ENCODE measurements at regions not wholly inside any gene's neighbourhood (a gene's known extent, or its start where the extent isn't known, plus 50 kb on each side); places are given as distances from the start of the nearest gene placed in this dataset.

DNA sequence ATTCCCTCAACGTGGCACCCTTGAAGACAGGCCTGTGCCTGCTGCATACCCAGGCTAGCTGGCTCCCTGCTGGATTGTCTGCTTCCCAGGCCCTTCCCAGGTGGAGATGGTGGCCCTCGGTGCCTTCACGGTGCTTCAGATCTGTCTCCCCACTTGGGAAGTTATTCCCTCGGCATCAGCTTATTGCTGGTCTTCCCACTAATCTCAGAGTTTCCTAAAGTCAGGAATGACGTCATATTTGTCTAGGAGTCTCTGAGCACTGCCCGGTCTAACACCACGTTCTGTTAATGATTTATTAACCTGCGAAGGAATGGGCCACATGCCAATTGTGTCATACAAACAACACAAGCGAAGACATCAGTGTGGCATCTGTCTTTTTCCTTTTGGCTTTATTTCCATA is 269.8 kb upstream of the ID2 start:
- Mint-ChIP-seq H3K27ac (ENCODE audit: unreplicated experiment) (no peak overlapping the region), H3K27me3 (ENCODE audit: unreplicated experiment) (peaks cover 6% of the 10 kb centered on the region), H3K4me3 (ENCODE audit: unreplicated experiment) (no peak overlapping the region), H3K9me3 (ENCODE audit: unreplicated experiment) (no peaks in the 10 kb centered on the region), H3K4me1 (ENCODE audit: unreplicated experiment) (no peaks in the 10 kb centered on the region), H3K36me3 (ENCODE audit: unreplicated experiment) (no peaks in the 10 kb centered on the region)
- no peak for TF ChIP-seq CTCF (IDR thresholded peaks at IDR 0.05)
- no peak for DNase-seq (ENCODE audit: extremely low spot score, unreplicated experiment)

GRCh38 chr2:8412586-8412985 is 269.3 kb upstream of the ID2 start:
- no peak overlapping the region for H3K27ac Mint-ChIP-seq (ENCODE audit: unreplicated experiment)
- H3K4me1 Mint-ChIP-seq (ENCODE audit: unreplicated experiment) = no peaks in the 10 kb centered on the region
- no peaks in the 10 kb centered on the region for H3K36me3 Mint-ChIP-seq (ENCODE audit: unreplicated experiment)
- peaks cover 6% of the 10 kb centered on the region for H3K27me3 Mint-ChIP-seq (ENCODE audit: unreplicated experiment)
- no peak for DNase-seq (ENCODE audit: extremely low spot score, unreplicated experiment)
- no peak overlapping the region for H3K4me3 Mint-ChIP-seq (ENCODE audit: unreplicated experiment)
- TF ChIP-seq CTCF (IDR thresholded peaks at IDR 0.05) = no peak
- H3K9me3 Mint-ChIP-seq (ENCODE audit: unreplicated experiment) = no peaks in the 10 kb centered on the region

DNA sequence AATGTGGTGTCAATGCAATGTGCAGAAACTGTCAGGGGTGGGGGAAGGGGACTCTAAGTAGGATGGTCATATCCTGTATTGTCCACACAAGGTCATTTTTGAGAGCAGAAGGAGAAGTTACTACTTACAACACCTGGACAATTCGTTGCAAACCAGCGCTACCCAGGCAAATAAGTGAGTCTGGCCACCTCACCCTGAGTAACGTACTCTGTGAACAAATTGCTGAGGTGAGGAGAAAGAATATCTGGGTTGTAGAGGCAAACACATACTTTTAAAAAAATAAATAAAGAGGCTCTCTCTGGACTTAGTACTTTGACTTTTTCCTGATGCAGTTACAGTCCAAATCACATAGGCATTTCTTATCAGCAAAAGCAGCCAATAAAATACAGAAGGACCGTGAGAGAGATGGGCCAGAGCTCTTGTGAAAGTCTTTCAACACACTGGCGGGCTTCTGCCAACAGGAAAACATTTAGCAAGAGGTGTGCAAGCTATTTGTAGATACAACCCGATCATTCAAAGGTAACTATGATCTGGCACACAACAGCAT is 268.2 kb upstream of the ID2 start:
- Mint-ChIP-seq H3K4me1 (ENCODE audit: unreplicated experiment) (peaks cover 4% of the 10 kb centered on the region), H3K4me3 (ENCODE audit: unreplicated experiment) (no peak overlapping the region), H3K27me3 (ENCODE audit: unreplicated experiment) (peaks cover 9% of the 10 kb centered on the region), H3K36me3 (ENCODE audit: unreplicated experiment) (no peaks in the 10 kb centered on the region), H3K9me3 (ENCODE audit: unreplicated experiment) (no peaks in the 10 kb centered on the region), H3K27ac (ENCODE audit: unreplicated experiment) (no peak overlapping the region)
- no peak for DNase-seq (ENCODE audit: extremely low spot score, unreplicated experiment)
- no peak for TF ChIP-seq CTCF (IDR thresholded peaks at IDR 0.05)

DNA sequence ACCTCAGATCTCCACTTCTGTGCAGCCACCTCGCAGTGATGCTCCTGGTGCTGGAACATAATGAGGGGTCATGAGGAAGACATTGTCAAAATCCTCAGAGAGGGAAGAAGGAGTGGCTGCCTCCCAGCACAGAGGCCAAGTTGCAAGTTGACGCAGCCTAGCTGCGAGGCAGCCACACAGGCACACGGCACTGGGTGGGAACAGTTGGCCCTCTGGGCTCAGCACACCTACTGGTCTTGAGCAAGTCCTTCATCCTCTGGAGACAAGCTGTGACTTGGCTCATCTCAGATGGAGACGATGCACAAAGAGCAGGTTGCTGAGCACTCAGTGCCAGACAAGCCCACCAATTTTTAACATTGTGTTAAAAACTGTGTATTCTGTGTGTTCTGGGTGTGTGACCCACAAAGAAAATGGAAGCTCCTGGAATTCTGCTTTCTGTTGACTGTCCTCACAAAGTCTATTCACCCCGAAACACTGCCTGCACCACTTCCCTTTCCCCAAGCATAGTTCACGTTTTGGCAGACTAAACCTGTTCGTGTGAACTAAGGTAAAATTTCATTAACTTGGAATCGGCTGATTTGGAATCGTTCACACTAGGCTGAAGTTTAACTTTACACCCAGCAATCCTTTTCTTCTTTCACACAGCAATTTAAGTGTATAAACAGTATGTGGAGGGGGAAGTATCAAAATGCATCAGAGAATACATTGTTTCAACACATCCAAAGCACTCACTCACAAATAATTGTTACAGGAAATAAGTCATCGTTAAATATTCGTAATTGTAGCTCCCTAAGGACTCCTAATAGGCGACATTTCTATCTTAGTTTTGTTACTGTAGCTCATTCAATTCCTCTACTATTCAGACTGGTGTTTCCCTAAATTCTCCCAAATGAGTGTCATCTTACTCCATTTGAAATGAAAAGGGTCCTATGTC is 266.6 kb upstream of the ID2 start:
- Mint-ChIP-seq H3K9me3 (ENCODE audit: unreplicated experiment) (no peaks in the 10 kb centered on the region), H3K4me3 (ENCODE audit: unreplicated experiment) (no peak overlapping the region), H3K4me1 (ENCODE audit: unreplicated experiment) (peaks cover 8% of the 10 kb centered on the region), H3K27ac (ENCODE audit: unreplicated experiment) (no peak overlapping the region), H3K27me3 (ENCODE audit: unreplicated experiment) (peaks cover 10% of the 10 kb centered on the region), H3K36me3 (ENCODE audit: unreplicated experiment) (no peaks in the 10 kb centered on the region)
- DNase-seq (ENCODE audit: extremely low spot score, unreplicated experiment) = no peak
- TF ChIP-seq CTCF (IDR thresholded peaks at IDR 0.05) = no peak

DNA sequence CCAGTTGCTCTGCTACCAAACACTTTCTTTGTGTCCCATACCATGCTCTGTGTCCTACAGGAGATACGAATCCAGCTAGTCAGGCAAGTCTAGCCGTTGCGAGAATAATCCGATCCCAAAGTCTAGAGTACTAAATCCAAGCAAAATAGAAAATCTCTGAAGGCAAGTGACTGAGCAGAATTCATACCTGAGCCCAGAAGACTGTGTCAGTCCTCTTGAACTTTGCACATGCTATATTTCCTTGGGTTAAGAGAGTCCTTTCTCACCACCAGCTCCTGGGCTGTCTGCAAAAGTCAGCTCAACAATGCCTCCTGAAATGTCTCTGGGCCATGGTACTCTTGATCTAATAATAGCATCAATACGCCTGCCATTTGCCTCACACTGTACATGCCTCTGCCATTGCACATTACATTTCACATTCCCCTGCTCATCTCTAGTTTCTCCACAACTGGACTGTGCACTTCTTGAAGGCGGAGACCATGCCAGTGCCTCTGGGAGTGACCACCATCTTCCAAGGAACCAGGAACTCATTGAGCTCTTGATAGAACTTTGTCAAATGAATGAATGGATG is 265.8 kb upstream of the ID2 start:
- no peaks in the 10 kb centered on the region for H3K9me3 Mint-ChIP-seq (ENCODE audit: unreplicated experiment)
- no peaks in the 10 kb centered on the region for H3K36me3 Mint-ChIP-seq (ENCODE audit: unreplicated experiment)
- no peak for TF ChIP-seq CTCF (IDR thresholded peaks at IDR 0.05)
- peaks cover 8% of the 10 kb centered on the region for H3K27me3 Mint-ChIP-seq (ENCODE audit: unreplicated experiment)
- no peak for DNase-seq (ENCODE audit: extremely low spot score, unreplicated experiment)
- H3K4me1 Mint-ChIP-seq (ENCODE audit: unreplicated experiment) = peaks cover 8% of the 10 kb centered on the region
- no peak overlapping the region for H3K4me3 Mint-ChIP-seq (ENCODE audit: unreplicated experiment)
- no peak overlapping the region for H3K27ac Mint-ChIP-seq (ENCODE audit: unreplicated experiment)
